ENCODE measurements at regions not wholly inside any gene's neighbourhood (a gene's known extent, or its start where the extent isn't known, plus 50 kb on each side); places are given as distances from the start of the nearest gene placed in this dataset.

- no peak for DNase-seq (ENCODE audit: low read depth, low spot score)
These were observed 270.0 kb upstream of the TLE4 start for GRCh38 chr9:79301551-79302391.

DNA sequence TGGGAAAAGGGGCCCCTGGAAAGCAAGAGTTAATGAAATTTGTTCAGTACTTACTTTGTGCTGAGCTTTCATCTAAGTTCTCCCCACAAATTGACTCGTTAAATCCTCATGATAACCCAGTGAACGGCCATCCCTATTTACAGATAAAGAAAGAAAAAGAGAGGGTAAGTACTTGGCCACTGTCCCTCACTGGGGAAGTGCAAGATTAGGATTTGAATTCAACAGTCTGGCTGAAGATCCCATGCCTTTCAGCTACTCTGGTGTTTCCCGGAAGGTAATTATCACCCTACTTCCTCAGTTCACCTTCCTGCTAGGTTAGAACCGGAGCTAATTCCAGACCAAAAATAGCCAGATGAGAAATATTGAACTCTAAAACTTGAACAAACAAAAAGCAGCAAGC is 269.2 kb upstream of the TLE4 start:
- DNase-seq (ENCODE audit: low read depth, low spot score) = no peak

- no peak for DNase-seq (ENCODE audit: low read depth, low spot score)
These were observed 263.8 kb upstream of the TLE4 start for GRCh38 chr9:79308012-79308411.

- no peak for DNase-seq (ENCODE audit: low read depth, low spot score)
These were observed 258.9 kb upstream of the TLE4 start for GRCh38 chr9:79312686-79313421.

DNA sequence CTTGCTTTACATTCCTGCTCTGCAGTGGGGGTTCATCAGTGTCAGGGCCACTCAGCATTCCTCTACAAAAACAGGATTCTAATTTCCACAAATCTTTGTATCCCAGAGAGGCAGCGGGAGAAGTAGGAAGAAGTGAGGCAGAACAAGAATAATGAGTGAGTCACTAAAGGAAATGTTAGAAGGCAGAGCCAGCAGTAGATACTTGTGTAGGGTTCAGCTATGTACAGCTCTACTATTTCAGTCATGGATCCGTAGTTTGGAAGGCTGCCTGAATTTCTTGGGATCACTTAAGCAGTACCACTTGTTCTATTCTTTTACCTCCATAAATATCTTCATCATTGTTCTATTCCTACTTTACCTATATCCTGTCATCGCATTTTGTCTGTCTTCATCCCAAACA is 246.3 kb upstream of the TLE4 start:
- no peak for DNase-seq (ENCODE audit: low read depth, low spot score)

DNA sequence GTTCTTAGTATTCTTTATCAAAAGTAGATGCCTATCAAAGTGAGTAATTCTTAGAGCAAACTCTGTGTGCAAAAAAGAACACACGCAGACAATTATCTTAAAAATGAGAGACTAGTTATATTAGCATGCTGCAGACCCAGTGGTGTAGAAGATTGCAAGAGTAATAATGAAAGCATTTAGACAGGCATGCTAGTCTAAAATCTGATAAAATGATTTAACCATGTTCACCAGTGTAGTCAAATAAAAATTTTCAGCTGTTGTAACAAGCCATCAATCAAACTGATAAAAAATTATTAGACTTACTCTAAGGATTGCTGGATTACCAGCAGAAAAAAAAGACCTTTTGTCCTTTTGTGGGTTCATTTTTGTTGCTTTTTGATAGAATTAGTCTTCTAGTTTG is 241.9 kb upstream of the TLE4 start:
- DNase-seq (ENCODE audit: low read depth, low spot score) = no peak

GRCh38 chr9:79334001-79334400 is 237.8 kb upstream of the TLE4 start:
- no peak for DNase-seq (ENCODE audit: low read depth, low spot score)

- no peak for DNase-seq (ENCODE audit: low read depth, low spot score)
These were observed 237.1 kb upstream of the TLE4 start for GRCh38 chr9:79334711-79335110.

- no peak for DNase-seq (ENCODE audit: low read depth, low spot score)
These were observed 235.8 kb upstream of the TLE4 start for GRCh38 chr9:79335987-79336386.

- DNase-seq (ENCODE audit: low read depth, low spot score) = no peak
These were observed 230.2 kb upstream of the TLE4 start for GRCh38 chr9:79341561-79341960.

- no peak for DNase-seq (ENCODE audit: low read depth, low spot score)
These were observed 225.3 kb upstream of the TLE4 start for GRCh38 chr9:79346350-79347020.

DNA sequence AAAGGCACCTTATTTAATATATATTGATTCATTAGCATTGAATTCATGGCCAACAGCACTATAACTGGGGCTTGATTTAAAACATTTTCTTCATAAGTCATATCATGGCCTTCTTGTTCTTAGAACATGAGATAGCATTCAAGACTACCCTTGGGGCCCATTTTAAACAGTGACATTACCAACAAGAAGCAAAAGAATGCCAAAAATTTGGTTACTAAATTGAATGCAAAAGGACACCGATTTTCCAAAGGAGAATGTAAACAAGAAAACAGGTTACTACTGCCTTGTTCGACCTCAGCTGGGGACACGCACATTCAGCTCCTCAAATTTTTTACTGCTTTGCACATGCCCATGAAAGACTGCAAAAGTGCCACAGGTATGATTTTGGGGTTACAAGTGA is 219.4 kb upstream of the TLE4 start:
- no peak for DNase-seq (ENCODE audit: low read depth, low spot score)

- DNase-seq (ENCODE audit: low read depth, low spot score) = no peak
These were observed 217.8 kb upstream of the TLE4 start for GRCh38 chr9:79353856-79354520.

DNA sequence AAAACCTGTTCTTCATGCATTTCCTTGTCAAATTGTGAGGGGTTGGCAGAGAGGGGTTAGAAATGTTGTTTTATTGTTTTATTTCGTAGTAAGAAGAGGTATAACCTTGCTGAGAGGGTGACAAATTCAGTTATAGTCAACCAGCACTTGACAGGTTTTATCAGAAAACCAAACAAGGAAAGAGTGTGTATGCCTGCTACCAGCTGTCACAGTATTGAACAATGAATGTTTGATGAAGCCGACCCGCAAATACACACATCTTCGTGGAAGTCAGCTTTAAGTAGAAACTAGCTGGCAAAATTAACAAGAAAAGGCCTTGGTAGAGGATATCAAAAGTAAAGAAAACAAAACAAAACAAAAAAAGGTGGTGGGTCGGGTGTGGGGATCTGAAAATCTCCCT is 214.6 kb upstream of the TLE4 start:
- DNase-seq (ENCODE audit: low read depth, low spot score) = no peak

DNA sequence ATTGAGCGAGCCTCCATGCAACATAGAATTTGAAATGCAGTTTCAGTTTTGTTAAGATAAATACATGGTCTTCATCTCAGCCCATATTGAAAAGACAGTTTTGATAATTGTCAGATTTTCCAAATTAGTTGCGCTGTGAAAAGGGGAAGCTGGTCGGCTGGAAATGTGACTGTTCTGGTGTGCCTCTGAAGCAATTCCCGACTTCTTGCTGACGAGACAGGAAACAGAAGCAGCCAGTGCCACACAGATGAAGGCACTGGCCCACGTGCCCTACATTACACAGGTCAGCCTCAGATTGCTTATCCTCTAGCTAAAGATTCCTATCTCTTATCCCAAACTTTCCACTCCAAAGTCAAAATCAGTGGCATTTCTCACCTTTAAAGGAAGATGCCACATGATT is 214.1 kb upstream of the TLE4 start:
- DNase-seq (ENCODE audit: low read depth, low spot score) = no peak

DNA sequence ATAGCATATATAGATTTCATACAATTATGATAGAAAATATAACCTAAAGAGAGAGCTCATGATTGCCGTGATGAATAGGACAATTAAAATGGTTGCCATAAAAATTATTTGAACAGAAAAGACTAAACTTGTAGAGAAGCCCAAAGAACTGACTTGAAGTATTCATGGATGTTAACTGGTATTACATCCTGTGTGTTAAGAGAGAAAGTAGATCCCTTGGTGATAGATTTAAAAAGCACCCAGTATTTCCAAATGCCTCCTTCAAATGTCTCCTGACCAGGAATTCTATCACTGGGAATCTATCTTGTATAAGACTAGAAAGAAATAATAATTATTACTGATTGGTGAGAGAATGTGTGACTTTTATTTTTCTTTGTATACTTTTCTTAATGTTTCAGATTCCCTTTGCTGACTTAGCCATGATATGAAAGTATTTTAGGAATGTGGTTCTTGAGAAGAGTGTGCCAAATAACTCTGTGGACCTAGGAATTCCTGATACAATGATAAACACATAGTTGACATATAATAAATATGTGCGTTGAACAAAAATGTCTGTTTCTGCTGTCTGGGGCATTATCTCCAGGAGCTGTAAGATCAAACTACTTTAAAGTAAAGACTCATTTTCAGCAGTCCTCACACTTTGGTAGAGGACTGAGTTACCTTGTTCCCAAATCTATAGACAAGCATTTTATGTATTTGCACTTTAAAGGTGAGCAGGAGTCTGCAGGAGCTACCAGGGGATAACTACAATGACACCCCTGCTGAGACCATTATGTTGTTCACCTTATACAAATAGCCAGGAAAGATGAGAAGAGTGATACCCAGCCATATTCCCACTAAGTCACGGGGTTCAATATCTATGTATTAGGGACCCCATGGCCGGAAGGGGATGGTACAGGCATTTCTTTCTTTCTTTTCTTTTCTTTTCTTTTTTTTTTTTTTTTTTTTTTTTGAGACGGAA is 211.1 kb upstream of the TLE4 start:
- no peak for DNase-seq (ENCODE audit: low read depth, low spot score)

- no peak for DNase-seq (ENCODE audit: low read depth, low spot score)
These were observed 209.4 kb upstream of the TLE4 start for GRCh38 chr9:79362100-79363081.

DNA sequence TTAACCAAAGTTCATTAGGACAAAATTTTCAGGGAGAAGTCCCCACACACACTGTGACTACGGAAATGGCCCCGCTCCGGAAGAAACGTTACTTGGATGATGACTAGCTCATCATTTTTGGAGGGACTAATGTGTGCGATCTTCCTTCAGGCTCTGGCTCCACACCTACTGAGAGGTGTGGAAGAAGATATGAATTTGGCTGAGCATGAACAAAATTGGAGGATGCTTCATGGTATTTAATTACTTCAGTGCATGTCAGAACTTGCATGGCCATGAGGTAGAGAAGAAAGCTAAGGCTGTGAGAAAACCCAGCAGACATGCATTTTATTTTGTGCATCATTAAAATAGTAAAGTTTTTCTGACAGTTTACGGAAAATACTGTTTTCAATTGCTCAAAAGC is 202.1 kb upstream of the TLE4 start:
- no peak for DNase-seq (ENCODE audit: low read depth, low spot score)

GRCh38 chr9:79371301-79371700 is 200.5 kb upstream of the TLE4 start:
- no peak for DNase-seq (ENCODE audit: low read depth, low spot score)
